GM13977 (cell line): ENCODE measurements at regions not wholly inside any gene's neighbourhood (a gene's known extent, or its start where the extent isn't known, plus 50 kb on each side); places are given as distances from the start of the nearest gene placed in this dataset.

Experiments used
- DNase-seq: peaks from one replicate; pipeline ENCODE4 v3.0.0; 2012; ENCODE audit warnings: low spot score
- CTCF ChIP-seq: IDR thresholded peaks from 2 replicates; pipeline ENCODE4 v1.5.1; 2012; ENCODE audit warnings: mild to moderate bottlenecking, control low read depth; ENCODE audit not compliant: insufficient read depth; ENCODE audit errors: extremely low read depth, missing control alignments
- in situ Hi-C: fragments of 300-500 bp; cut with MboI; formaldehyde crosslinking; loops from one replicate; pipeline ENCODE4 v1.12.0; 2022; ENCODE audit warnings: low sequenced_read_pairs, low pct_unique_long_range_greater_than_20kb, mixed read lengths, inconsistent platforms; ENCODE audit not compliant: unreplicated experiment

GRCh38 chr2:241943209-241943850 lies 73.8 kb downstream of the RTP5 start:
- in situ Hi-C loops, result no loop called here
- no peak for DNase-seq

GRCh38 chr2:241943961-241944575 lies 74.5 kb downstream of the RTP5 start:
- no peak for TF ChIP-seq CTCF
- in situ Hi-C loops, result no loop called here
- no peak for DNase-seq

More at GRCh38 chr2:241943209-241943850, 73.8 kb downstream of the RTP5 start:
- TF ChIP-seq CTCF, result no peak

GRCh38 chr2:241944821-241945220 lies 75.3 kb downstream of the RTP5 start:
- no peak for TF ChIP-seq CTCF
- no peak for DNase-seq
- in situ Hi-C loops, result no loop called here

GRCh38 chr2:241945311-241945710 lies 75.8 kb downstream of the RTP5 start:
- TF ChIP-seq CTCF, result no peak
- in situ Hi-C loops, result no loop called here
- DNase-seq, result no peak

- no peak for TF ChIP-seq CTCF
- DNase-seq, result no peak
- in situ Hi-C loops, result no loop called here
Measured at GRCh38 chr2:241945803-241946202, 76.3 kb downstream of the RTP5 start.

GRCh38 chr2:241946306-241947003 lies 76.9 kb downstream of the RTP5 start:
- TF ChIP-seq CTCF, result no peak
- no peak for DNase-seq
- in situ Hi-C loops, result no loop called here
